Endothelial cell of umbilical vein (primary cell): ENCODE measurements at regions not wholly inside any gene's neighbourhood (a gene's known extent, or its start where the extent isn't known, plus 50 kb on each side); places are given as distances from the start of the nearest gene placed in this dataset.

Source experiments
- BruUV-seq: library from RNA; stranded (reverse); fragments of 400-500 nt; replicated peaks from 2 replicates; lab custom pipeline; 2021; lab: Mats Ljungman, UMichigan
- CTCF ChIA-PET: fragments of 300-600, 350-600 bp; sonication (Branson Sonifier 250); formaldehyde crosslinking; loops from one replicate; lab custom pipeline; 2021; ENCODE audit warnings: antibody characterized with exemption, inconsistent platforms; lab: Charles Lee
- POLR2A ChIA-PET: fragments of 300-600, 350-600 bp; sonication (Branson Sonifier 250); formaldehyde crosslinking; loops from one replicate; lab custom pipeline; 2021; ENCODE audit warnings: antibody characterized with exemption, inconsistent platforms; lab: Charles Lee
- DNase-seq: peaks from one replicate; pipeline ENCODE4 v3.0.0-alpha.2; 2011; ENCODE audit warnings: low read depth, low spot score
- FAIRE-seq: peaks from 2 replicates; lab custom pipeline; 2011; peaks lifted over from hg19 to GRCh38; lab: Jason Lieb, UNC
- H2AFZ ChIP-seq: 2 replicates; pipeline ENCODE4 v1.6.0; 2012; ENCODE audit warnings: low read depth, low read length, control low read depth, inconsistent platforms
- H3K27ac ChIP-seq: 2 replicates; pipeline ENCODE4 v1.5.1; 2011; ENCODE audit warnings: low read depth, mild to moderate bottlenecking, control low read depth, low read length, moderate library complexity; ENCODE audit not compliant: insufficient read depth
- H3K27me3 ChIP-seq, 2 experiments: 2 replicates each; pipeline versions ENCODE4 v1.6.0 to v1.6.1; 2011; ENCODE audit warnings: low read length in 2 of 2, mixed read lengths in 1 of 2; ENCODE audit not compliant: control insufficient read depth in 2 of 2, insufficient read depth in 2 of 2
- H3K36me3 ChIP-seq, 2 experiments: 2 replicates in 1 of 2; 3 replicates in 1 of 2; pipeline ENCODE4 v1.5.1; 2011; ENCODE audit warnings: low read length in 2 of 2, mild to moderate bottlenecking in 1 of 2, moderate library complexity in 1 of 2; ENCODE audit not compliant: control insufficient read depth in 2 of 2, insufficient read depth in 2 of 2; ENCODE audit errors: extremely low read depth in 1 of 2
- H3K4me1 ChIP-seq: 3 replicates; pipeline ENCODE4 v1.5.1; 2011; ENCODE audit warnings: mild to moderate bottlenecking, low read length; ENCODE audit not compliant: control insufficient read depth, insufficient read depth; ENCODE audit errors: extremely low read depth
- H3K4me2 ChIP-seq: 2 replicates; pipeline ENCODE4 v1.6.1; 2011; ENCODE audit warnings: low read length, control low read depth, mixed read lengths; ENCODE audit not compliant: insufficient read depth
- H3K4me3 ChIP-seq, 3 experiments: fragments of 200-600 bp in 1 of 3; sonication (generic), shearing (Covaris generic) in 1 of 3; replicated peaks in 1 of 3; 2 replicates each; pipeline ENCODE4 v1.5.1; 2011 to 2016; ENCODE audit warnings: control low read depth in 3 of 3, low read length in 3 of 3, mild to moderate bottlenecking in 2 of 3, inconsistent platforms in 1 of 3, low read depth in 1 of 3, moderate library complexity in 1 of 3; ENCODE audit not compliant: insufficient read depth in 1 of 3
- H3K79me2 ChIP-seq: 2 replicates; pipeline ENCODE4 v1.6.0; 2012; ENCODE audit warnings: low read length, inconsistent platforms; ENCODE audit not compliant: control insufficient read depth, insufficient read depth
- H3K9ac ChIP-seq: replicated peaks from 2 replicates; pipeline ENCODE3; 2011; ENCODE audit warnings: low read length, control low read depth; ENCODE audit not compliant: insufficient read depth; ENCODE audit errors: extremely low read depth
- H3K9me1 ChIP-seq: replicated peaks from 3 replicates; pipeline ENCODE4 v1.6.0; 2011; ENCODE audit warnings: mild to moderate bottlenecking, low read length; ENCODE audit not compliant: control insufficient read depth, insufficient read depth; ENCODE audit errors: extremely low read depth
- H3K9me3 ChIP-seq: replicated peaks from 2 replicates; pipeline ENCODE4 v1.5.1; 2012; ENCODE audit warnings: low read length, inconsistent platforms; ENCODE audit not compliant: control insufficient read depth, insufficient read depth
- H4K20me1 ChIP-seq: replicated peaks from 2 replicates; pipeline ENCODE3; 2011; ENCODE audit warnings: mild to moderate bottlenecking, low read length; ENCODE audit not compliant: control insufficient read depth, insufficient read depth; ENCODE audit errors: extremely low read depth
- CTCF ChIP-seq, 2 donors: IDR thresholded peaks; 1 replicate in 1 of 2; 2 replicates in 1 of 2; pipeline ENCODE4 v1.5.1; 2011; ENCODE audit warnings: low read length in 2 of 2, mild to moderate bottlenecking in 2 of 2, moderate library complexity in 2 of 2, control low read depth in 1 of 2, inconsistent platforms in 1 of 2, low read depth in 1 of 2; ENCODE audit not compliant: insufficient read depth in 1 of 2; ENCODE audit errors: extremely low read depth in 1 of 2
- EZH2 ChIP-seq: IDR thresholded peaks from 2 replicates; pipeline ENCODE4 v1.6.1; 2012; ENCODE audit warnings: borderline replicate concordance, low read depth, mild to moderate bottlenecking, moderate library complexity, low read length, inconsistent platforms; ENCODE audit not compliant: severe bottlenecking
- FOS ChIP-seq: IDR thresholded peaks from 2 replicates; pipeline ENCODE4 v1.6.1; 2011; ENCODE audit warnings: mild to moderate bottlenecking, low read length, moderate library complexity, borderline replicate concordance; ENCODE audit not compliant: insufficient read depth
- GATA2 ChIP-seq: IDR thresholded peaks from 2 replicates; pipeline ENCODE4 v1.7.0; 2011; ENCODE audit warnings: low read depth, mild to moderate bottlenecking, moderate library complexity, mixed read lengths, low read length; ENCODE audit not compliant: insufficient read length, insufficient read depth
- JUN ChIP-seq: IDR thresholded peaks from 2 replicates; pipeline ENCODE4 v1.6.1; 2011; ENCODE audit warnings: borderline replicate concordance, low read depth; ENCODE audit not compliant: insufficient read length, insufficient read depth
- MAX ChIP-seq: IDR thresholded peaks from 2 replicates; pipeline ENCODE4 v1.6.1; 2011; ENCODE audit not compliant: insufficient read depth, insufficient read length
- MYC ChIP-seq: IDR thresholded peaks from one replicate; pipeline ENCODE4 v1.6.1; 2011; ENCODE audit warnings: mild to moderate bottlenecking, low read depth, low read length
- POLR2A ChIP-seq: IDR thresholded peaks from 2 replicates; pipeline ENCODE4 v1.6.1; 2012; ENCODE audit warnings: low read depth, mild to moderate bottlenecking, control low read depth, low read length
- POLR2AphosphoS5 ChIP-seq: IDR thresholded peaks from 2 replicates; pipeline ENCODE4 v1.6.1; 2012; ENCODE audit warnings: low read depth, mild to moderate bottlenecking, control low read depth, low read length, moderate library complexity; ENCODE audit not compliant: insufficient read depth
- dilution Hi-C: fragments of 300-500 bp; cut with MboI; formaldehyde crosslinking; loops from one replicate; pipeline ENCODE4 v1.15.0; 2019; ENCODE audit warnings: low sequenced_read_pairs; ENCODE audit not compliant: extremely low pct_ligation_motif_present
- intact Hi-C: fragments of 100-400 bp; cut with micrococcal nuclease; formaldehyde crosslinking; loops from one replicate; pipeline ENCODE4 v1.10.0; 2022

GRCh38 chr10:57825015-57825414 is 442.7 kb downstream of the IPMK start:
- H3K4me3 ChIP-seq, result no peak overlapping the region
- H3K4me1 ChIP-seq, result no peaks in the 10 kb centered on the region
- dilution Hi-C loops, result no loop called here
- H4K20me1 ChIP-seq, result no peaks in the 10 kb centered on the region
- CTCF ChIA-PET, result no interaction called here
- no peak overlapping the region for H2AFZ ChIP-seq
- H3K27ac ChIP-seq, result no peak overlapping the region
- no peak overlapping the region for H3K4me2 ChIP-seq
- peaks cover 2% of the 10 kb centered on the region for H3K9me3 ChIP-seq
- TF ChIP-seq JUN, result no peak
- no peak for TF ChIP-seq POLR2AphosphoS5
- no peak for TF ChIP-seq CTCF (IDR thresholded peaks at IDR 0.05; ENCODE audit: extremely low read depth in 1 of 2, insufficient read depth in 1 of 2, low read depth in 1 of 2, low read length in 2 of 2)
- no peak overlapping the region for H3K9ac ChIP-seq
- H3K27me3 ChIP-seq, result no peaks in the 10 kb centered on the region
- BruUV-seq, result no TSS peak
- no peaks in the 10 kb centered on the region for H3K79me2 ChIP-seq
- POLR2A ChIA-PET, result no interaction called here
- no peaks in the 10 kb centered on the region for H3K36me3 ChIP-seq
- FAIRE-seq (no peak), DNase-seq (no peak)
- intact Hi-C loops, result no loop called here
- H3K9me1 ChIP-seq, result no peaks in the 10 kb centered on the region

GRCh38 chr10:57823398-57823797 is 444.3 kb downstream of the IPMK start:
- no peak for DNase-seq
- no peaks in the 10 kb centered on the region for H3K36me3 ChIP-seq
- H3K79me2 ChIP-seq, result no peaks in the 10 kb centered on the region
- no peaks in the 10 kb centered on the region for H3K4me1 ChIP-seq
- H3K9me3 ChIP-seq, result no peaks in the 10 kb centered on the region
- ChIA-PET POLR2A (no interaction called here), CTCF (no interaction called here)
- no peak overlapping the region for H2AFZ ChIP-seq
- intact Hi-C loops, result no loop called here
- BruUV-seq, result no TSS peak
- no peak for TF ChIP-seq POLR2AphosphoS5
- TF ChIP-seq CTCF (IDR thresholded peaks at IDR 0.05; ENCODE audit: extremely low read depth in 1 of 2, insufficient read depth in 1 of 2, low read depth in 1 of 2, low read length in 2 of 2), result no peak
- TF ChIP-seq FOS, result no peak
- TF ChIP-seq MYC, result no peak
- no peak for TF ChIP-seq POLR2A
- no peak for TF ChIP-seq JUN
- TF ChIP-seq EZH2, result no peak
- TF ChIP-seq GATA2, result no peak
- TF ChIP-seq MAX, result no peak
- H4K20me1 ChIP-seq, result no peaks in the 10 kb centered on the region
- H3K4me2 ChIP-seq, result no peak overlapping the region
- no peaks in the 10 kb centered on the region for H3K9me1 ChIP-seq
- no peaks in the 10 kb centered on the region for H3K27me3 ChIP-seq
- FAIRE-seq, result no peak
- no peak overlapping the region for H3K4me3 ChIP-seq
- H3K9ac ChIP-seq, result no peak overlapping the region
- dilution Hi-C loops, result no loop called here
- no peak overlapping the region for H3K27ac ChIP-seq
